Activated T-helper 1 cell treated with anti-CD3 and anti-CD28 coated beads, Interleukin-12 subunit alpha, Interleukin-12 subunit beta, Interleukin-2, Interleukin-4 antibody, amounts not matched to agents 30 ng/mL and 10 ng/mL and 1 ng/mL, durations not matched to agents 14 hours and 24 hours and 36 hours (primary cell): ENCODE measurements at regions not wholly inside any gene's neighbourhood (a gene's known extent, or its start where the extent isn't known, plus 50 kb on each side); places are given as distances from the start of the nearest gene placed in this dataset.

Experiments
- DNase-seq: peaks from one replicate; pipeline ENCODE4 v3.0.0; 2021; ENCODE audit warnings: low spot score
- H3K27ac Mint-ChIP-seq: one replicate; pipeline ENCODE4 v1.8.0; 2021; ENCODE audit warnings: mild to moderate bottlenecking, mixed read lengths
- H3K27me3 Mint-ChIP-seq: one replicate; pipeline ENCODE4 v1.8.0; 2022; ENCODE audit warnings: mild to moderate bottlenecking, moderate library complexity, mixed read lengths; ENCODE audit not compliant: insufficient read depth
- H3K36me3 Mint-ChIP-seq: one replicate; pipeline ENCODE4 v1.8.0; 2021; ENCODE audit warnings: low read depth, mixed read lengths
- H3K4me1 Mint-ChIP-seq: one replicate; pipeline ENCODE4 v1.8.0; 2021; ENCODE audit warnings: low read depth, mixed read lengths
- H3K4me3 Mint-ChIP-seq: one replicate; pipeline ENCODE4 v1.8.0; 2021; ENCODE audit warnings: mild to moderate bottlenecking, moderate library complexity, mixed read lengths
- H3K9me3 Mint-ChIP-seq: one replicate; pipeline ENCODE4 v1.8.0; 2021; ENCODE audit warnings: mixed read lengths
- intact Hi-C: fragments of 100-400 bp; cut with micrococcal nuclease; formaldehyde crosslinking; loops from one replicate; pipeline ENCODE4 v1.15.1; 2024

- H3K4me3 Mint-ChIP-seq: no peak overlapping the region
- no peaks in the 10 kb centered on the region for H3K36me3 Mint-ChIP-seq
- no peak for DNase-seq
- H3K4me1 Mint-ChIP-seq: no peaks in the 10 kb centered on the region
- intact Hi-C loops: no loop called here
- H3K9me3 Mint-ChIP-seq: peaks cover 7% of the 10 kb centered on the region
- H3K27me3 Mint-ChIP-seq: no peaks in the 10 kb centered on the region
- no peak overlapping the region for H3K27ac Mint-ChIP-seq
These were observed 366.8 kb upstream of the SALL3 start for GRCh38 chr18:78612801-78613200.

GRCh38 chr18:78618726-78619125 lies 360.9 kb upstream of the SALL3 start:
- no peak for DNase-seq
- H3K4me1 Mint-ChIP-seq: no peaks in the 10 kb centered on the region
- H3K27ac Mint-ChIP-seq: no peak overlapping the region
- H3K27me3 Mint-ChIP-seq: no peaks in the 10 kb centered on the region
- H3K36me3 Mint-ChIP-seq: no peaks in the 10 kb centered on the region
- H3K9me3 Mint-ChIP-seq: peaks cover 7% of the 10 kb centered on the region
- intact Hi-C loops: no loop called here
- H3K4me3 Mint-ChIP-seq: no peak overlapping the region

DNA sequence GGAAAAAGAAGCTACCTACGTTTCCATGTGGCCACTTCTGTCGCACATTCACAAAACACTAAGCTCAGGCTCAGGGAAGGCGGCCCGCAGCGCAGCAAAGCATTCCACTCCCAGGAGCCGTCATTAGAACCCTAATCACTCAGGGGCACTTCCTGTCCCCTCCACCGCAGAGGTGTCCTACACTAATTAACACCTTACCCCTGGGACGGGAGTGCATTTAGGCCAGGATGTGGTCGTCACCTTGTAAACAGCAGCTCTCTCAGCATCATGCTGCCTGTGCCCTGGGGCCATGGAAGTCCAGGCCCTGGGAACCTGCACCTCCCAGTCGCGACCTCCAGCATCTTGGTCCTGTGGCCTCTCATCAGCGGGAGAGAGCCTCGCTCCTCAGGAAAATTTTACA lies 359.8 kb upstream of the SALL3 start:
- intact Hi-C loops: no loop called here
- no peak for DNase-seq
- H3K4me1 Mint-ChIP-seq: no peaks in the 10 kb centered on the region
- H3K9me3 Mint-ChIP-seq: peaks cover 7% of the 10 kb centered on the region
- H3K27ac Mint-ChIP-seq: no peak overlapping the region
- H3K4me3 Mint-ChIP-seq: no peak overlapping the region
- H3K27me3 Mint-ChIP-seq: no peaks in the 10 kb centered on the region
- no peaks in the 10 kb centered on the region for H3K36me3 Mint-ChIP-seq

DNA sequence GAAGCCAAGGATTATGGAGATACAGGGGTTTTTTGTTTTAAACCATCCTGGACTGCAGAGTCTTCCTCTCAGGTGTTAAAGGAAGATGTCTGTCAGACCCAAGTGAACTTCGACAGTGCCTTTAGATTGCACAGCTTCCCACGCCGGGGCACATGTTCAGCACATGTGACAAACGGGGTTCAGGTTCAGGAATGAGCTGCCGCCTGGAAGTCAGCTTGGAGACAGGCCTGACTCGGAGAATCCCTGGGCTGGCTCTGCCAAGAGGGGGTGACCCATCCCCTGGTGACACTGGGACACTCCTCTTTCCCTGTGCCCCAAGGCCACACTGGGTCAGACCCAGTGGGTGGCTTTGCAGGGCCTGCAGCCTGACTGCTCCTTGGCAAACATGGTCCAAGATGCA lies 359.3 kb upstream of the SALL3 start:
- Mint-ChIP-seq H3K36me3 (no peaks in the 10 kb centered on the region), H3K27me3 (no peaks in the 10 kb centered on the region), H3K9me3 (peaks cover 7% of the 10 kb centered on the region), H3K4me3 (no peak overlapping the region), H3K4me1 (no peaks in the 10 kb centered on the region), H3K27ac (no peak overlapping the region)
- DNase-seq: no peak
- intact Hi-C loops: no loop called here

GRCh38 chr18:78621141-78621755 lies 358.4 kb upstream of the SALL3 start:
- peaks cover 7% of the 10 kb centered on the region for H3K9me3 Mint-ChIP-seq
- DNase-seq: no peak
- no peak overlapping the region for H3K4me3 Mint-ChIP-seq
- intact Hi-C loops: no loop called here
- no peaks in the 10 kb centered on the region for H3K4me1 Mint-ChIP-seq
- no peaks in the 10 kb centered on the region for H3K27me3 Mint-ChIP-seq
- H3K36me3 Mint-ChIP-seq: no peaks in the 10 kb centered on the region
- H3K27ac Mint-ChIP-seq: no peak overlapping the region

DNA sequence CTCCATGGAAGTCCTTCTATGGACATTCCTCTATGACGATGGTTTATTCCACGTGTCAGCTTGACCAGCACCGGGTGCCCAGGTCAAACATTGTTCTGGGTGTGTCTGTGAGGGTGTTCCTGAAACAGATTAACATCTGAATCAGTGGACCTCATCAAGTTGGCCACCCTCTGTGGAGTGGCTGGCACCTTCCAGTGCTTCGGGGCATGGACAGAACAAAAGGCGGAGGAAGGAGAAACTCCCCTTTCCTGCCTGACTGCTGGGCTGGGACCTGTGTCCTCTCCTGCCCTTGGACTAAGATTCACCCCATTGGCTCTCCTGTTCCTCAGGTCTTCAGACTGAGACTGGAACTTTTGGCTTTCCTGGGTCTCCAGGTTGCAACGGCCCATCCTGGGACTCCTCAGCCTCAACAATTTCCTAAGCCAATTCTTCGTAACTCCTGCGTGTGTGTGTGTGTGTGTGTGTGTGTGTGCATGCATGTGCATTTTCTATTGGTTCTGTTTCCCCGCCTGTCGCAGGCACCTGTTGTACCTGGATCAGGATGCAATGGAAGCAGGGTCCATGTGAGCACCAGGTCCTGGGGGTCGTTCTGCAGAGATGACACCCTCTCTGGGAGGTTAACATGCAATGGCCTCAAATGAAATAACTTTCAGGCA lies 357.2 kb upstream of the SALL3 start:
- Mint-ChIP-seq H3K4me3 (no peak overlapping the region), H3K27ac (no peak overlapping the region), H3K4me1 (no peaks in the 10 kb centered on the region), H3K9me3 (no peaks in the 10 kb centered on the region), H3K36me3 (no peaks in the 10 kb centered on the region), H3K27me3 (no peaks in the 10 kb centered on the region)
- intact Hi-C loops: no loop called here
- DNase-seq: no peak

- no peaks in the 10 kb centered on the region for H3K9me3 Mint-ChIP-seq
- intact Hi-C loops: no loop called here
- no peaks in the 10 kb centered on the region for H3K36me3 Mint-ChIP-seq
- no peaks in the 10 kb centered on the region for H3K4me1 Mint-ChIP-seq
- no peak overlapping the region for H3K27ac Mint-ChIP-seq
- H3K4me3 Mint-ChIP-seq: no peak overlapping the region
- no peaks in the 10 kb centered on the region for H3K27me3 Mint-ChIP-seq
- DNase-seq: no peak
These were observed 356.6 kb upstream of the SALL3 start for GRCh38 chr18:78622907-78623541.

DNA sequence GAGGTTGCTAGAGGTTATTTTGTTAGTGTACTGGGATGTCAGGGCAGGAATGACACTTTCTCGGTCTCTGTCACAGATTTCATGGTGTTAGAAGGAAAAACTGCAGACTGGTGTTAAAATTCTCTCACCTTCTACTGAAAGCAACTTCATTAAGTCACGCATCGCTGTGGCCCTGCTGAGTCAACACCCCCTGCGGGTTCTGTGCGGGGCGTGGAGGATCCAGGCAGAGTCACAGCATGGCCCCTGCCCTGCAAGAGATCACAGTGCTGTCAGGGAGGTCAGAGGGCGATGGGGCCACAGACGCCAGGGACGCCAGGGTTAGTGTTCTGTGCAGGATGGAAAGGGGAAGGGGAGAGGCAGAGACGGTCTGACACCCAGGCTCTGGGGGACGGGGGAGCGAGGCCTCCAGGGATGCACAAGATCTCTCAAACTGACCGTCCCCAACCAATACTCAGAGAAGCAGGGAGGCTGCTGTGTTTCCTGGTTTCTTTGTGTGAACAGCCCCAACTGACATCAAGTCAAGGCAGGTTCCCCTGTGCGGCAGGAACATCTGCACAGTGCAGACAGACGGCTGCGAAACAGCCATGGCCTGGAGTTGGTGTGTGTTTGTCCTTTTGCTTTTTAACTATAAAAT lies 354.9 kb upstream of the SALL3 start:
- intact Hi-C loops: no loop called here
- Mint-ChIP-seq H3K4me3 (no peak overlapping the region), H3K27me3 (no peaks in the 10 kb centered on the region), H3K9me3 (peaks cover 4% of the 10 kb centered on the region), H3K36me3 (no peaks in the 10 kb centered on the region), H3K4me1 (no peaks in the 10 kb centered on the region), H3K27ac (no peak overlapping the region)
- no peak for DNase-seq

- H3K4me1 Mint-ChIP-seq: no peaks in the 10 kb centered on the region
- no peak overlapping the region for H3K4me3 Mint-ChIP-seq
- H3K9me3 Mint-ChIP-seq: peaks cover 12% of the 10 kb centered on the region
- intact Hi-C loops: no loop called here
- H3K36me3 Mint-ChIP-seq: no peaks in the 10 kb centered on the region
- DNase-seq: no peak
- no peak overlapping the region for H3K27ac Mint-ChIP-seq
- no peaks in the 10 kb centered on the region for H3K27me3 Mint-ChIP-seq
These were observed 353.8 kb upstream of the SALL3 start for GRCh38 chr18:78625847-78626246.

DNA sequence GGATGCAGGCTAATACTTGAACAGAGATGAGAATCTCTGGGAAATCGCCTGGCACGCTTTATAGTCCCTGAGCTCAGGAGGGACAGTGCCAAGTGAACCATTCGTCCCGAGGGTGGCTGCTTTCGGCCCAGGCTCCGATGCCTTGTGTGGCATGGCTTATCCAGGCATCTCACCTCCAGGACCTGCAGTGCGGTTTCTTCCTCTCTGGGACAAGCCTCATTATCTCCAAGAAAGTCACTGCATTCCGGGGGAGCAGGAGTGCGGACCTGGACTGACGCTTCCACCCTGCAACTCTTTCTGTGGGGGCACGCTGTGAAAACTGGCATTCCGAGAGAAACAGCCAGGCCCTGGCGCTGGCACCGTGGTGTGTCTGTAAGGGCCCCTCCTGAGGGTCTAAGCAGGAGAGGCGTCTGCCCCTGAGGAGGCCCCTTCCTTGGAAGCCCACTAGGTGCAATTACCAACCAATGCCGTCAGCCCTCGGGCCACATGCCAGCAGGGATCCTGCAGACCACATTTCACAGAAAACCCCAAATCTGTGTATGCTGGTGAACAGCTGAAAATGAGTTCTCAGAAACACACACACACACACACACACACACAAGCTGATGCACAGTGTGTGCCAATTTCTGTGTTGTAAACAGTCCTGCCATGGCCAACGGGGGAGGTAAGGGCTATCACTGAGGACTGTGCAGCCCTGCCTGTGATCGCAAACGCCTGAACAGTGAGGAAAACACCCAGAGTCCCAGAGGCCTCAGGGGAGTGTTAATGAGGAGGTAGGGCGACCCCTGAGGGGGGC lies 351.9 kb upstream of the SALL3 start:
- Mint-ChIP-seq H3K4me3 (no peak overlapping the region), H3K27ac (no peak overlapping the region)

DNA sequence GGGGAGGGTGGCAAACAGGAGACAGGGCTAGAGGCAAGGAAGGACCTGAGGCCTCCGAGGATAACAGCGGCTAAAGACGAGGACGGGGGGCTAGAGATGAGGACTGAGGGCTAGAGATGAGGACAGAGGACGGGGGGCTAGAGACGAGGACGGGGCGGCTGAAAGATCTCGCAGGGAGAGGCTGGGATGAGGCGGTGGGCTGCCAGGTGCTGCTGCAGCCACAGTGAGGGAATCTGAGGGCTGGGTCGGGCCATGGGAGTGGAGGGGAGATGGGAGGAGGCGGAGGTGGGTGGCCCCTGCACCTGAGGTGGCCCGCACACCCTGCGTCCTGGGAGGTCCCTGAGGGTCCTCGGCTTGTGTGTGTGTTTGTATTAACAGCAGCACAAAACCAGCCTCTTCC lies 350.2 kb upstream of the SALL3 start:
- intact Hi-C loops: no loop called here
- H3K36me3 Mint-ChIP-seq: no peaks in the 10 kb centered on the region
- H3K27ac Mint-ChIP-seq: no peak overlapping the region
- H3K4me1 Mint-ChIP-seq: no peaks in the 10 kb centered on the region
- H3K9me3 Mint-ChIP-seq: peaks cover 27% of the 10 kb centered on the region
- DNase-seq: no peak
- no peak overlapping the region for H3K4me3 Mint-ChIP-seq
- H3K27me3 Mint-ChIP-seq: no peaks in the 10 kb centered on the region

More for the DNA sequence above, 351.9 kb upstream of the SALL3 start:
- no peak for DNase-seq
- Mint-ChIP-seq H3K9me3 (peaks cover 27% of the 10 kb centered on the region), H3K36me3 (no peaks in the 10 kb centered on the region), H3K27me3 (no peaks in the 10 kb centered on the region), H3K4me1 (no peaks in the 10 kb centered on the region)
- intact Hi-C loops: no loop called here

DNA sequence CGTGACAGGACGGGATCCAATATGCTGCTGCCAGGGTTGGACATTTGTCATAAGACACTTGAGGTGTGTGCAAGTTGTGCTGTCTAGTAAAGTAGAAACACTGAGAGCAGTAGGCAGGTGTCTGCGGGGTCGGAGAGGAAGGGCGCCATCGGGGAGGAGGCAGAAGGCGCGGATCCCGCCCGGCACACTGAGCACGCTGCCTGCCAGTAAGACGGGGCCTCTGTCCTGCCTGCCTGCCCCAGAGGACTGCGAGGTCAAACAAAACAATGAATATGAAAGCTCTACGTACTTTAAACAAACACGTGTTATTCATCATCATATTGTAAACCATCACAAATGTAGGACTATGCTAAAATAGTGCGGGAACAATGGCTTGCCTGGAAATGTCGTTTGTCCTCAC lies 349.3 kb upstream of the SALL3 start:
- DNase-seq: no peak
- intact Hi-C loops: no loop called here
- Mint-ChIP-seq H3K9me3 (peaks cover 27% of the 10 kb centered on the region), H3K36me3 (no peaks in the 10 kb centered on the region), H3K4me1 (no peaks in the 10 kb centered on the region), H3K27me3 (no peaks in the 10 kb centered on the region), H3K4me3 (no peak overlapping the region), H3K27ac (no peak overlapping the region)
